ENCODE measurements at regions not wholly inside any gene's neighbourhood (a gene's known extent, or its start where the extent isn't known, plus 50 kb on each side); places are given as distances from the start of the nearest gene placed in this dataset.

DNA sequence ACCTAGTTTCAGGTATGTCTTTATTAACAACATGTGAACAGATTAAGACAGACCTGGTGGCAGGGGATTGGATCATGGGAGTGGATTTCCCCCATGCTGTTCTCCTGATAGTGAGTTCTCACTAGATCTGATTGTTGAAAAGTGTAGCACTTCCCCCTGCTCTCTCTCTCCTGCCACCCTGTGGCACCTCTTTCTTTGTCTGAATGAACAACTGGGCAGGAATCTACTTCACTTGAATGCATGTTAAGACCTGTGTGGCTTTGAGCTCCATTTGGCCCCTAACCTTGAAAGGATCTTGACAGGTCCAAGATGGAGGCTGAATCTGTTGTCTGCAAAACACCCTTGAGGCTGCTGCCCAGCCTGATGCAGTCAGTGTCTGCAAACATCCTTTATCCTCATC lies 194.4 kb downstream of the RNF144A start:
- Histone ChIP-seq H4K8ac (ENCODE audit: low read length) (no peak overlapping the region), H2BK120ac (ENCODE audit: low read depth, low read length) (no peak overlapping the region), H3K36me3 (ENCODE audit: control insufficient read depth in 1 of 2, insufficient read depth in 2 of 2, low read depth in 1 of 2, low read length in 2 of 2) (no peaks in the 10 kb centered on the region), H3K9me3 (ENCODE audit: control insufficient read depth, low read length) (no peaks in the 10 kb centered on the region), H2BK15ac (ENCODE audit: low read depth, poor library complexity, severe bottlenecking) (no peak overlapping the region), H2AK5ac (ENCODE audit: low read length, severe bottlenecking) (no peak overlapping the region), H2AFZ (ENCODE audit: low read depth, low read length) (no peak overlapping the region), H3K27ac (ENCODE audit: low read length, poor library complexity, severe bottlenecking) (no peak overlapping the region), H2BK12ac (ENCODE audit: low read length in 2 of 2) (no peak overlapping the region), H3K4ac (ENCODE audit: low read depth in 1 of 2, low read length in 2 of 2) (no peak overlapping the region), H3K18ac (ENCODE audit: low read depth in 1 of 2, low read length in 2 of 2) (no peak overlapping the region), H3K27me3 (ENCODE audit: control insufficient read depth in 1 of 2, insufficient read depth in 1 of 2, low read length in 2 of 2) (peaks cover 0 to 10% of the 10 kb centered on the region in 2 experiments), H3K79me1 (replicated peaks; ENCODE audit: low read length, poor library complexity, severe bottlenecking) (no peaks in the 10 kb centered on the region), H3K14ac (ENCODE audit: low read length in 2 of 2) (no peak overlapping the region), H3K4me2 (ENCODE audit: low read length, poor library complexity, severe bottlenecking) (no peak overlapping the region), H4K91ac (ENCODE audit: low read length) (no peak overlapping the region), H3K23ac (ENCODE audit: low read length in 2 of 2) (no peak overlapping the region), H3K9ac (ENCODE audit: low read length) (no peak overlapping the region), H2BK5ac (ENCODE audit: low read depth, low read length, poor library complexity, severe bottlenecking) (no peak overlapping the region), H3K4me1 (ENCODE audit: control insufficient read depth, insufficient read depth, low read depth, low read length) (no peaks in the 10 kb centered on the region), H3K4me3 (ENCODE audit: insufficient read depth in 1 of 2, low read depth in 1 of 2, low read length in 2 of 2) (no peak overlapping the region)
- no peak for DNase-seq

DNA sequence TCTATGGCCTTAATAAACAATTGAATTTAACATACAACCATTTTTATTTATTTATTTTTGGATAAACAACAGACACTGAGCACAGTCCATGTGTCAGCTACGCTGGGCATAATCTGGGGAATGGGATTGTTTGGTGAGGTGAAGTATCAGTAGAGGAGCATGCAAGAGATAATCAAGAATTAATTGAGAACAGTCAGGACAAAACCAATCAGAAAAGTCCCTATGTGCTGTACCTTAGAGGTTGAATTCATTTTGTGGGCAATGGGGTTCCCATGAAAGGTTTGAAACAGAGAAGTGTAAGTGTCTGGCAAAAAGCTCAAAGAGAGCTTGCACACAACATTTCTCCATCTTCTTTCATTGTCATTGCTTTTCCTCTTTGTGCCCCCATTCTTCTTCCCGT lies 198.2 kb downstream of the RNF144A start:
- Histone ChIP-seq H4K8ac (ENCODE audit: low read length) (no peak overlapping the region), H3K4ac (ENCODE audit: low read depth in 1 of 2, low read length in 2 of 2) (no peak overlapping the region), H3K9ac (ENCODE audit: low read length) (no peak overlapping the region), H3K4me3 (ENCODE audit: insufficient read depth in 1 of 2, low read depth in 1 of 2, low read length in 2 of 2) (no peak overlapping the region), H2BK120ac (ENCODE audit: low read depth, low read length) (no peak overlapping the region), H2AFZ (ENCODE audit: low read depth, low read length) (no peak overlapping the region), H4K91ac (ENCODE audit: low read length) (no peak overlapping the region), H3K4me2 (ENCODE audit: low read length, poor library complexity, severe bottlenecking) (no peak overlapping the region), H3K27me3 (ENCODE audit: control insufficient read depth in 1 of 2, insufficient read depth in 1 of 2, low read length in 2 of 2) (peaks cover 0 to 10% of the 10 kb centered on the region in 2 experiments), H3K23ac (ENCODE audit: low read length in 2 of 2) (no peak overlapping the region), H3K4me1 (ENCODE audit: control insufficient read depth, insufficient read depth, low read depth, low read length) (peaks cover 2% of the 10 kb centered on the region), H2BK12ac (ENCODE audit: low read length in 2 of 2) (no peak overlapping the region), H3K36me3 (ENCODE audit: control insufficient read depth in 1 of 2, insufficient read depth in 2 of 2, low read depth in 1 of 2, low read length in 2 of 2) (no peaks in the 10 kb centered on the region), H2BK15ac (ENCODE audit: low read depth, poor library complexity, severe bottlenecking) (no peak overlapping the region), H2BK5ac (ENCODE audit: low read depth, low read length, poor library complexity, severe bottlenecking) (no peak overlapping the region), H3K27ac (ENCODE audit: low read length, poor library complexity, severe bottlenecking) (no peak overlapping the region), H3K18ac (ENCODE audit: low read depth in 1 of 2, low read length in 2 of 2) (no peak overlapping the region), H3K79me1 (replicated peaks; ENCODE audit: low read length, poor library complexity, severe bottlenecking) (no peaks in the 10 kb centered on the region), H2AK5ac (ENCODE audit: low read length, severe bottlenecking) (no peak overlapping the region), H3K14ac (ENCODE audit: low read length in 2 of 2) (no peak overlapping the region), H3K9me3 (ENCODE audit: control insufficient read depth, low read length) (no peaks in the 10 kb centered on the region)
- no peak for DNase-seq
- WGBS, result 87% methylated on average over 2 of the region's 2 CpGs

GRCh38 chr2:7115906-7116305 lies 198.7 kb downstream of the RNF144A start:
- Histone ChIP-seq H2AFZ (ENCODE audit: low read depth, low read length) (no peak overlapping the region), H2BK15ac (ENCODE audit: low read depth, poor library complexity, severe bottlenecking) (no peak overlapping the region), H2BK12ac (ENCODE audit: low read length in 2 of 2) (no peak overlapping the region), H3K9me3 (ENCODE audit: control insufficient read depth, low read length) (no peaks in the 10 kb centered on the region), H2BK5ac (ENCODE audit: low read depth, low read length, poor library complexity, severe bottlenecking) (no peak overlapping the region), H3K4me1 (ENCODE audit: control insufficient read depth, insufficient read depth, low read depth, low read length) (peaks cover 2% of the 10 kb centered on the region), H3K27me3 (ENCODE audit: control insufficient read depth in 1 of 2, insufficient read depth in 1 of 2, low read length in 2 of 2) (peaks cover 0 to 10% of the 10 kb centered on the region in 2 experiments), H3K4me3 (ENCODE audit: insufficient read depth in 1 of 2, low read depth in 1 of 2, low read length in 2 of 2) (no peak overlapping the region), H2AK5ac (ENCODE audit: low read length, severe bottlenecking) (no peak overlapping the region), H3K79me1 (replicated peaks; ENCODE audit: low read length, poor library complexity, severe bottlenecking) (no peaks in the 10 kb centered on the region), H3K23ac (ENCODE audit: low read length in 2 of 2) (no peak overlapping the region), H4K91ac (ENCODE audit: low read length) (no peak overlapping the region), H3K18ac (ENCODE audit: low read depth in 1 of 2, low read length in 2 of 2) (no peak overlapping the region), H4K8ac (ENCODE audit: low read length) (no peak overlapping the region), H3K4ac (ENCODE audit: low read depth in 1 of 2, low read length in 2 of 2) (no peak overlapping the region), H3K27ac (ENCODE audit: low read length, poor library complexity, severe bottlenecking) (no peak overlapping the region), H3K36me3 (ENCODE audit: control insufficient read depth in 1 of 2, insufficient read depth in 2 of 2, low read depth in 1 of 2, low read length in 2 of 2) (no peaks in the 10 kb centered on the region), H3K14ac (ENCODE audit: low read length in 2 of 2) (no peak overlapping the region), H3K4me2 (ENCODE audit: low read length, poor library complexity, severe bottlenecking) (no peak overlapping the region), H2BK120ac (ENCODE audit: low read depth, low read length) (no peak overlapping the region), H3K9ac (ENCODE audit: low read length) (no peak overlapping the region)
- 94% methylated on average over 2 of the region's 4 CpGs for WGBS
- no peak for DNase-seq

GRCh38 chr2:7116511-7116910 lies 199.3 kb downstream of the RNF144A start:
- Histone ChIP-seq H3K4me1 (ENCODE audit: control insufficient read depth, insufficient read depth, low read depth, low read length) (peaks cover 2% of the 10 kb centered on the region), H3K27ac (ENCODE audit: low read length, poor library complexity, severe bottlenecking) (no peak overlapping the region), H2BK12ac (ENCODE audit: low read length in 2 of 2) (no peak overlapping the region), H2AK5ac (ENCODE audit: low read length, severe bottlenecking) (no peak overlapping the region), H3K18ac (ENCODE audit: low read depth in 1 of 2, low read length in 2 of 2) (no peak overlapping the region), H3K36me3 (ENCODE audit: control insufficient read depth in 1 of 2, insufficient read depth in 2 of 2, low read depth in 1 of 2, low read length in 2 of 2) (no peaks in the 10 kb centered on the region), H3K9ac (ENCODE audit: low read length) (no peak overlapping the region), H3K9me3 (ENCODE audit: control insufficient read depth, low read length) (no peaks in the 10 kb centered on the region), H2BK5ac (ENCODE audit: low read depth, low read length, poor library complexity, severe bottlenecking) (no peak overlapping the region), H2AFZ (ENCODE audit: low read depth, low read length) (no peak overlapping the region), H2BK15ac (ENCODE audit: low read depth, poor library complexity, severe bottlenecking) (no peak overlapping the region), H3K79me1 (replicated peaks; ENCODE audit: low read length, poor library complexity, severe bottlenecking) (no peaks in the 10 kb centered on the region), H3K4me3 (ENCODE audit: insufficient read depth in 1 of 2, low read depth in 1 of 2, low read length in 2 of 2) (no peak overlapping the region), H4K91ac (ENCODE audit: low read length) (no peak overlapping the region), H3K27me3 (ENCODE audit: control insufficient read depth in 1 of 2, insufficient read depth in 1 of 2, low read length in 2 of 2) (peaks cover 0 to 10% of the 10 kb centered on the region in 2 experiments), H3K4ac (ENCODE audit: low read depth in 1 of 2, low read length in 2 of 2) (no peak overlapping the region), H3K14ac (ENCODE audit: low read length in 2 of 2) (no peak overlapping the region), H2BK120ac (ENCODE audit: low read depth, low read length) (no peak overlapping the region), H3K4me2 (ENCODE audit: low read length, poor library complexity, severe bottlenecking) (no peak overlapping the region), H3K23ac (ENCODE audit: low read length in 2 of 2) (no peak overlapping the region), H4K8ac (ENCODE audit: low read length) (no peak overlapping the region)
- DNase-seq, result no peak
- WGBS, result 81% methylated on average over 2 of the region's 2 CpGs

Data from mesenchymal stem cell (in vitro differentiated cells and primary cell).